Mammary epithelial cell (primary cell): ENCODE measurements at regions not wholly inside any gene's neighbourhood (a gene's known extent, or its start where the extent isn't known, plus 50 kb on each side); places are given as distances from the start of the nearest gene placed in this dataset.

Source experiments
- CTCF ChIP-seq, 2 donors: IDR thresholded peaks in 1 of 2; conservative IDR thresholded peaks in 1 of 2; 2 replicates each; pipeline ENCODE4 v1.5.1; 2011 to 2012; ENCODE audit warnings: inconsistent platforms in 2 of 2, low read length in 2 of 2, mild to moderate bottlenecking in 2 of 2, control low read depth in 1 of 2, low read depth in 1 of 2; ENCODE audit not compliant: insufficient read depth in 1 of 2; ENCODE audit errors: extremely low read depth in 1 of 2
- EZH2 ChIP-seq: IDR thresholded peaks from 2 replicates; pipeline ENCODE4 v1.6.1; 2012; ENCODE audit warnings: low read length, inconsistent platforms, borderline replicate concordance

- no peak for TF ChIP-seq CTCF (conservative IDR thresholded peaks at IDR 0.05 in 1 of 2, IDR thresholded peaks at IDR 0.05 in 1 of 2; ENCODE audit: extremely low read depth in 1 of 2, insufficient read depth in 1 of 2, low read depth in 1 of 2, low read length in 2 of 2)
- TF ChIP-seq EZH2: no peak
Measured at GRCh38 chr4:188263321-188263720, 124.1 kb downstream of the TRIML1 start.
